Right lobe of liver (tissue), 6 donors: ENCODE measurements at regions not wholly inside any gene's neighbourhood (a gene's known extent, or its start where the extent isn't known, plus 50 kb on each side); places are given as distances from the start of the nearest gene placed in this dataset.
A peak's percentile ranks its signal among the peaks of the same experiment; 100 is the strongest.
"Not testable (repeated sequence)": the region's sequence is repeated elsewhere in the genome, so short reads cannot be mapped to it uniquely, and the experiment has no call there.

Experiments used
- ATAC-seq, 4 donors: fragments of 200-7000 bp; cut with Tn5 transposase; one replicate each; pipeline ENCODE4 v1.9.1; 2020; ENCODE audit warnings: mild to moderate bottlenecking in 4 of 4, moderate library complexity in 4 of 4
- DNase-seq, 3 donors: peaks; one replicate each; pipeline ENCODE4 v3.0.0-alpha.2; 2020
- H3K27ac ChIP-seq, 3 donors: fragments of 200-600 bp; one replicate each; pipeline ENCODE4 v1.8.0; 2022
- H3K27me3 ChIP-seq, 2 donors: fragments of 200-600 bp; one replicate each; pipeline ENCODE4 v1.8.0; 2022
- H3K36me3 ChIP-seq, 4 donors: fragments of 200-600 bp; sonication (generic) in 1 of 4; one replicate each; pipeline versions ENCODE4 v1.5.1 to v1.8.0; 2017 to 2022; ENCODE audit warnings: control low read depth in 1 of 4
- H3K4me1 ChIP-seq, 4 donors: fragments of 200-600 bp; sonication (generic) in 1 of 4; one replicate each; pipeline versions ENCODE4 v1.5.1 to v1.8.0; 2017 to 2022; ENCODE audit warnings: control low read depth in 1 of 4
- H3K4me3 ChIP-seq, 3 donors: fragments of 200-600 bp; one replicate each; pipeline ENCODE4 v1.8.0; 2022
- H3K9me3 ChIP-seq, 4 donors: fragments of 200-600 bp; sonication (generic) in 1 of 4; one replicate each; pipeline versions ENCODE4 v1.5.1 to v1.8.0; 2017 to 2022; ENCODE audit warnings: control low read depth in 1 of 4
- CTCF ChIP-seq, 4 donors: fragments of 200-600 bp in 3 of 4; fragments of 450-650 bp in 1 of 4; IDR thresholded peaks; one replicate each; pipeline versions ENCODE4 v1.5.1 to v1.8.0; 2016 to 2022; ENCODE audit warnings: antibody characterized with exemption in 4 of 4, mild to moderate bottlenecking in 2 of 4
- POLR2A ChIP-seq: fragments of 450-650 bp; IDR thresholded peaks from one replicate; pipeline ENCODE4 v1.6.1; 2017; ENCODE audit warnings: antibody characterized with exemption, mild to moderate bottlenecking
- WGBS: methylation state at CpG from one replicate; pipeline ENCODE4 v1.1.6; 2018; ENCODE audit warnings: low coverage, low lambda C conversion rate; ENCODE audit not compliant: insufficient coverage; ENCODE audit errors: missing lambda C conversion rate; 5-methylcytosine and 5-hydroxymethylcytosine counted together
- intact Hi-C, 2 donors: fragments of 100-400 bp; cut with DNase I; formaldehyde crosslinking; loops; one replicate each; pipeline versions ENCODE4 v1.11.2 to v1.14.1; 2022
- donor health status: DM: no; HTN: yes; CAD: no.
- donor health status: DM: no; HTN: no; CAD: no.
- donor health status: DM: no; HTN: no; CAD: no.
- donor health status: DM: no; HTN: yes; CAD: no.
- donor health status: DM: no; HTN: yes; CAD: no.

GRCh38 chr14:104405360-104406226, 174.0 kb upstream of the C14orf180 start:
- 60% methylated on average over 8 of the region's 9 CpGs for WGBS
- H3K4me3 ChIP-seq = no peak overlapping the region
- intact Hi-C loops = no loop called here
- H3K27me3 ChIP-seq = no peaks in the 10 kb centered on the region
- peak in 1 of 3 donors; percentile 25 for DNase-seq
- no peak overlapping the region for H3K27ac ChIP-seq
- TF ChIP-seq POLR2A = no peak
- no peak for TF ChIP-seq CTCF (IDR thresholded peaks at IDR 0.05)
- H3K9me3 ChIP-seq = no peaks in the 10 kb centered on the region
- H3K4me1 ChIP-seq = no peaks in the 10 kb centered on the region
- no peak for ATAC-seq
- no peaks in the 10 kb centered on the region for H3K36me3 ChIP-seq

- WGBS = 65% methylated on average over 5 of the region's 5 CpGs
- no peaks in the 10 kb centered on the region for H3K27me3 ChIP-seq
- H3K9me3 ChIP-seq = no peaks in the 10 kb centered on the region
- TF ChIP-seq POLR2A (no peak), CTCF (IDR thresholded peaks at IDR 0.05) (no peak)
- no peaks in the 10 kb centered on the region for H3K36me3 ChIP-seq
- intact Hi-C loops = no loop called here
- ATAC-seq (no peak), DNase-seq (no peak)
- no peak overlapping the region for H3K4me3 ChIP-seq
- H3K4me1 ChIP-seq = no peaks in the 10 kb centered on the region
- H3K27ac ChIP-seq = no peak overlapping the region
Observed at GRCh38 chr14:104406831-104407230, 172.7 kb upstream of the C14orf180 start.

- H3K4me1 ChIP-seq = no peaks in the 10 kb centered on the region
- intact Hi-C loops = no loop called here
- DNase-seq = no peak
- no peak overlapping the region for H3K27ac ChIP-seq
- H3K4me3 ChIP-seq = no peak overlapping the region
- WGBS = 50% methylated on average over 1 of the region's 1 CpG
- no peak for ATAC-seq
- no peaks in the 10 kb centered on the region for H3K27me3 ChIP-seq
- no peak for TF ChIP-seq CTCF (IDR thresholded peaks at IDR 0.05)
- no peak for TF ChIP-seq POLR2A
- no peaks in the 10 kb centered on the region for H3K36me3 ChIP-seq
- no peaks in the 10 kb centered on the region for H3K9me3 ChIP-seq
Observed at GRCh38 chr14:104416383-104416782, 163.2 kb upstream of the C14orf180 start.

- H3K9me3 ChIP-seq = no peaks in the 10 kb centered on the region
- H3K4me1 ChIP-seq = no peaks in the 10 kb centered on the region
- H3K36me3 ChIP-seq = no peaks in the 10 kb centered on the region
- no peak overlapping the region for H3K4me3 ChIP-seq
- no peak overlapping the region for H3K27ac ChIP-seq
- TF ChIP-seq CTCF (IDR thresholded peaks at IDR 0.05) (no peak), POLR2A (no peak)
- 50% methylated on average over 6 of the region's 6 CpGs for WGBS
- intact Hi-C loops = no loop called here
- ATAC-seq (no peak), DNase-seq (no peak)
- H3K27me3 ChIP-seq = no peaks in the 10 kb centered on the region
Observed at GRCh38 chr14:104419865-104420505, 159.6 kb upstream of the C14orf180 start.

GRCh38 chr14:104420523-104420922, 159.0 kb upstream of the C14orf180 start:
- DNase-seq, H3K9me3 ChIP-seq, H3K27ac ChIP-seq, H3K27me3 ChIP-seq, H3K4me1 ChIP-seq, H3K4me3 ChIP-seq, ATAC-seq, intact Hi-C loops, H3K36me3 ChIP-seq: not testable (repeated sequence)
- 43% methylated on average over 2 of the region's 3 CpGs for WGBS
